ENCODE measurements at regions not wholly inside any gene's neighbourhood (a gene's known extent, or its start where the extent isn't known, plus 50 kb on each side); places are given as distances from the start of the nearest gene placed in this dataset.
"Not testable (repeated sequence)": the region's sequence is repeated elsewhere in the genome, so short reads cannot be mapped to it uniquely, and the experiment has no call there.

DNA sequence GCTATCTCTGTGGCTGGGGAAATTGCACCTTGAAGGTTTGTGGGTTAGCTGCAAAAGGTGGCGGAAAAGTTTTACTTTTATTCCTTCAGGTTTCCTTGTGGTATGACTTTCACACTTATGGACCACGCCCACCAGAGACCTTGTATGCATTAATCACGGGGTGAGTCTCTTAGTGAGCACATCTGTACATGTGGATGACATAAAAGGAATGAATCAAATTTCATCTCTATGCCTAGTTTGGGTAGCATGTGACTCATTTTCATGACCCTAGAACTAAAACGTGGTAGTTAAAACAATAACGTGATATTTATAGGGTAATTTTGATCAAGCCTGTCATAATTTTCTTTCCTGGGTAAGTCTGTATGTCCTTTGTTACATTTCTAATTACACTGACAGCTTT lies 141.7 kb downstream of the PDCD6IP start:
- no peaks in the 10 kb centered on the region for H3K9me3 Mint-ChIP-seq
- peaks cover 7% of the 10 kb centered on the region for H3K27me3 Mint-ChIP-seq
- H3K4me1 Mint-ChIP-seq (ENCODE audit: unreplicated experiment) = peaks cover 19% of the 10 kb centered on the region
- no peak overlapping the region for H3K4me3 Mint-ChIP-seq
- H3K36me3 Mint-ChIP-seq = peaks cover 3% of the 10 kb centered on the region
- no peak for TF ChIP-seq CTCF (conservative IDR thresholded peaks at IDR 0.05)
- H3K27ac Mint-ChIP-seq = no peak overlapping the region
- no peak for DNase-seq (ENCODE audit: extremely low spot score, unreplicated experiment)

GRCh38 chr3:33940736-33941135 lies 142.3 kb downstream of the PDCD6IP start:
- TF ChIP-seq CTCF (conservative IDR thresholded peaks at IDR 0.05) = no peak
- no peak overlapping the region for H3K27ac Mint-ChIP-seq

DNA sequence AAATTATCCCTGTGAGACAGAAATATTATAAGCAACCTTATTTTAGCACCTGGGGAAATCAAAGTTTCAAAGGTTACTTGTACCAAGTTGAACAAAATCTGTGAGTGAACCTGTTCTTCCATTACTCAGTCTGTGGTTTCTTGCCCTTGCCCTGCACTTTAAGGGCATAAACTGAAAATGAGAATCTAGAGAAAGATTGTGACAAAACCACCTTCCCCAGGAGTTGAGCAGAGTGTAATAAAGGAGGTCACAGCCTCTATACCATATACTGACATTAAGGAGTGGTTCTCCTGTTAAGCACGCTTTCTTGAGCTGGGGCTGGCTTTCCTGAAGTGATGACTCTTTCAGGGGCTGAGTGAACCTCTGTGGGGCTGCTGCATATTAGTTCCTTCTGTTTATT lies 143.4 kb downstream of the PDCD6IP start:
- DNase-seq (ENCODE audit: extremely low spot score, unreplicated experiment) = no peak
- Mint-ChIP-seq H3K9me3 (no peaks in the 10 kb centered on the region), H3K4me1 (ENCODE audit: unreplicated experiment) (peaks cover 19% of the 10 kb centered on the region), H3K4me3 (no peak overlapping the region), H3K27me3 (peaks cover 7% of the 10 kb centered on the region), H3K27ac (no peak overlapping the region), H3K36me3 (no peaks in the 10 kb centered on the region)
- no peak for TF ChIP-seq CTCF (conservative IDR thresholded peaks at IDR 0.05)

More at GRCh38 chr3:33940736-33941135, 142.3 kb downstream of the PDCD6IP start:
- no peaks in the 10 kb centered on the region for H3K36me3 Mint-ChIP-seq
- peaks cover 7% of the 10 kb centered on the region for H3K27me3 Mint-ChIP-seq
- H3K9me3 Mint-ChIP-seq = no peaks in the 10 kb centered on the region
- DNase-seq (ENCODE audit: extremely low spot score, unreplicated experiment) = no peak
- H3K4me3 Mint-ChIP-seq = no peak overlapping the region
- peaks cover 19% of the 10 kb centered on the region for H3K4me1 Mint-ChIP-seq (ENCODE audit: unreplicated experiment)

DNA sequence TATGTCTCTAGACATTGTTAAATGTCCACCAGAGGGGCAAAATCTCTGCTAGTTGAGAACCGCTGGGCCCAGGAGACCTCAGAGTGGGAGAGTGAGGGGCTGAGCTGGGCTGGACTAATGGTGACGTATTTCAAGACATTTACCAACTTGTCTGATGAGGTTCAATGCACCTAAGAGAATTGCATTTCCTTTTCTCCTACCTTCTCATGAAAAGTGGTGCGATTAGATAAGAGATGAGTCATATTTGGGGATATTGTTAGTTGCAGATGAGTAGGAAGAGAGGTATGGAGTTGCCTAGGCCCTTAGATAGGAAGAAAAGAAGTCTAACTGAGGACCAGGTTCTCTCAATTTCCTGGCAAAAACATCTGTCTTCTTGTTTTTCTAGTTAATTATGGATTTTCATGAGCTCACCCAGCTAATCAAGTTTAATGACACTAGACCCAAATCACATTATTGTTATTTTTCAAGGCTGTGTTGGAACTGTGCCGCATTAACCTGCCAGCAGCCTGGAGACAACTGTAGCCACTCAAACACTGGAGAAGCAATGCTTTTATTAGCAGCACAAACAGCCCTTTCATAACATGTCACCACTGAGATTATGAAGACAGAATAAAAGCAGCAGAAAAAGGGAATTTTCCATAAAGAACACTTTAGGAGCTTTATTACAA lies 144.2 kb downstream of the PDCD6IP start:
- Mint-ChIP-seq H3K9me3 (no peaks in the 10 kb centered on the region), H3K27me3 (peaks cover 7% of the 10 kb centered on the region), H3K4me3 (no peak overlapping the region), H3K27ac (no peak overlapping the region), H3K36me3 (no peaks in the 10 kb centered on the region), H3K4me1 (ENCODE audit: unreplicated experiment) (peaks cover 14% of the 10 kb centered on the region)
- DNase-seq (ENCODE audit: extremely low spot score, unreplicated experiment) = no peak
- TF ChIP-seq CTCF (conservative IDR thresholded peaks at IDR 0.05) = no peak

DNA sequence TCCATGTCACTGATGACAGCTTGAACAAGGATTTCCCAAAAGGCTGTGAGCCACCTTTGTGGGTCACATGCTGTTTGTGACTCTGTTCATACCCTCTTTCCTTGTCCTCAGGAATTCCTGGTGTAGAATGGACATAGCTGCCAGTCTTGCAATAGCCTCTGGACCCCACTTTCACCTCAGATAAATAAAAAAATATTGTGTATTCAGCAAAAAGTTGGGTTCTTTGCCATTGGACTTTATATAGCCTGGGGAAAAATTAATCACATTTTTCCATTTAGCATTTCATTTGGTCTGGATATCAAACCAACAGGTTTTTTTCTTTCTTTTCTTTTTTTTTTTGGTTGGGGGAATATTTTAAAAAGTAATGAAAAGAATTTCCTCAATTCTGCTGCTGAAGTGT lies 144.8 kb downstream of the PDCD6IP start:
- Mint-ChIP-seq H3K9me3 (no peaks in the 10 kb centered on the region), H3K36me3 (no peaks in the 10 kb centered on the region), H3K4me1 (ENCODE audit: unreplicated experiment) (peaks cover 10% of the 10 kb centered on the region), H3K4me3 (no peak overlapping the region), H3K27ac (no peak overlapping the region), H3K27me3 (peaks cover 3% of the 10 kb centered on the region)
- no peak for DNase-seq (ENCODE audit: extremely low spot score, unreplicated experiment)
- no peak for TF ChIP-seq CTCF (conservative IDR thresholded peaks at IDR 0.05)

- DNase-seq (ENCODE audit: extremely low spot score, unreplicated experiment); H3K9me3 Mint-ChIP-seq; H3K27me3 Mint-ChIP-seq; H3K4me3 Mint-ChIP-seq; H3K4me1 Mint-ChIP-seq (ENCODE audit: unreplicated experiment); H3K36me3 Mint-ChIP-seq; H3K27ac Mint-ChIP-seq: not testable (repeated sequence)
Measured at GRCh38 chr3:33946612-33947011, 148.2 kb downstream of the PDCD6IP start.

Data from type B pancreatic cell (in vitro differentiated cells).